ENCODE measurements at regions not wholly inside any gene's neighbourhood (a gene's known extent, or its start where the extent isn't known, plus 50 kb on each side); places are given as distances from the start of the nearest gene placed in this dataset.

- DNase-seq = no peak
- Mint-ChIP-seq H3K4me3 (no peak overlapping the region), H3K27me3 (ENCODE audit: insufficient read depth) (no peaks in the 10 kb centered on the region), H3K27ac (no peak overlapping the region), H3K36me3 (ENCODE audit: low read depth) (no peaks in the 10 kb centered on the region), H3K9me3 (peaks cover 20% of the 10 kb centered on the region), H3K4me1 (ENCODE audit: low read depth) (no peaks in the 10 kb centered on the region)
- TF ChIP-seq, protein P1, sequence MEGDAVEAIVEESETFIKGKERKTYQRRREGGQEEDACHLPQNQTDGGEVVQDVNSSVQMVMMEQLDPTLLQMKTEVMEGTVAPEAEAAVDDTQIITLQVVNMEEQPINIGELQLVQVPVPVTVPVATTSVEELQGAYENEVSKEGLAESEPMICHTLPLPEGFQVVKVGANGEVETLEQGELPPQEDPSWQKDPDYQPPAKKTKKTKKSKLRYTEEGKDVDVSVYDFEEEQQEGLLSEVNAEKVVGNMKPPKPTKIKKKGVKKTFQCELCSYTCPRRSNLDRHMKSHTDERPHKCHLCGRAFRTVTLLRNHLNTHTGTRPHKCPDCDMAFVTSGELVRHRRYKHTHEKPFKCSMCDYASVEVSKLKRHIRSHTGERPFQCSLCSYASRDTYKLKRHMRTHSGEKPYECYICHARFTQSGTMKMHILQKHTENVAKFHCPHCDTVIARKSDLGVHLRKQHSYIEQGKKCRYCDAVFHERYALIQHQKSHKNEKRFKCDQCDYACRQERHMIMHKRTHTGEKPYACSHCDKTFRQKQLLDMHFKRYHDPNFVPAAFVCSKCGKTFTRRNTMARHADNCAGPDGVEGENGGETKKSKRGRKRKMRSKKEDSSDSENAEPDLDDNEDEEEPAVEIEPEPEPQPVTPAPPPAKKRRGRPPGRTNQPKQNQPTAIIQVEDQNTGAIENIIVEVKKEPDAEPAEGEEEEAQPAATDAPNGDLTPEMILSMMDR (IDR thresholded peaks at IDR 0.05) = no peak
These were observed 372.6 kb downstream of the STK39 start for GRCh38 chr2:167874812-167875211.

DNA sequence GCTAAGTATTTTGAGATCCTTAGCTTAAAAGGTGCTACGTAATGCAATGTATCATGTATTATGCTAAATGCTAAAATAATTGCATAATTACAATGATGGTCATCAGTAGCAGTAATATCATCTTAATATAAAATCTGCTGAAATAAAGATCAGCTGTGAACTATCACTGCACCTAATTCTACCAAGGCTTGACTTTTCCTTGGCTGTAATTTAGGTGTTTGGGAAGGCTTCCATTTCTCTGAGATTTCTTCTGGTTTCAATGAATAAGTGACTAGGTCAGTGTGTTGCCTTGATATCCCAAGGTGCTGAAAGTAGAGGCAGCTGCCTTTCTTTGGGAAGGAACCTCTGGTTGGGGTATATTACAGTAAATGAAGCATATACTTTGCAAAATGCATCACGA lies 376.1 kb downstream of the STK39 start:
- Mint-ChIP-seq H3K4me3 (no peak overlapping the region), H3K27ac (no peak overlapping the region), H3K27me3 (ENCODE audit: insufficient read depth) (no peaks in the 10 kb centered on the region), H3K4me1 (ENCODE audit: low read depth) (no peaks in the 10 kb centered on the region), H3K36me3 (ENCODE audit: low read depth) (no peaks in the 10 kb centered on the region), H3K9me3 (peaks cover 28% of the 10 kb centered on the region)
- TF ChIP-seq, protein P1 (IDR thresholded peaks at IDR 0.05) = no peak
- DNase-seq = no peak

GRCh38 chr2:167869200-167869599 lies 378.2 kb downstream of the STK39 start:
- peaks cover 29% of the 10 kb centered on the region for H3K9me3 Mint-ChIP-seq
- H3K4me3 Mint-ChIP-seq = no peak overlapping the region
- TF ChIP-seq, protein P1 (IDR thresholded peaks at IDR 0.05) = no peak
- no peak for DNase-seq
- no peak overlapping the region for H3K27ac Mint-ChIP-seq
- no peaks in the 10 kb centered on the region; the same call in 1 of the 2 replicates for H3K27me3 Mint-ChIP-seq (ENCODE audit: insufficient read depth)
- no peaks in the 10 kb centered on the region for H3K36me3 Mint-ChIP-seq (ENCODE audit: low read depth)
- H3K4me1 Mint-ChIP-seq (ENCODE audit: low read depth) = no peaks in the 10 kb centered on the region

DNA sequence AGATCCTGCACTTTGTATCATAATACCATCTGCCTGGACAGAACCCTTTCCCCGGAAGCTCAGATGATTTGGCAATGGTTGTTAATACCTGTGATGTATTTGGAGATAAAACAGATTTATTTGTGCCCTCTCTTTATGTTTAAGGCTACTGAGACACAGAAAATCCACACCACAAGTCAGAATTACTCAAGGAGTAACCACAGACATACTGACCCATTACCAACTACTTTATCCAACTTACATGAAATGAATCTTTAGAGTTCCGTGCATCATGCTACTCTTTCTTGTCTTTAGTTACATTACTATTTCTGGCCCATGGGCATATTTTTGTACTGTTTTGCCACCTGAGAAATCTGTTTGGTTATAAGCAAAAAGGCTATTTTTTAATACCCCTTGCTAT lies 384.0 kb downstream of the STK39 start:
- no peak for DNase-seq
- H3K4me1 Mint-ChIP-seq (ENCODE audit: low read depth) = no peaks in the 10 kb centered on the region
- no peak overlapping the region for H3K4me3 Mint-ChIP-seq
- H3K27ac Mint-ChIP-seq = no peak overlapping the region
- no peaks in the 10 kb centered on the region; the same call in 1 of the 2 replicates for H3K27me3 Mint-ChIP-seq (ENCODE audit: insufficient read depth)
- TF ChIP-seq, protein P1 (IDR thresholded peaks at IDR 0.05) = no peak
- H3K36me3 Mint-ChIP-seq (ENCODE audit: low read depth) = no peaks in the 10 kb centered on the region
- H3K9me3 Mint-ChIP-seq = peaks cover 26% of the 10 kb centered on the region; the same call in 1 of the 2 replicates

- no peak for DNase-seq
- no peaks in the 10 kb centered on the region for H3K4me1 Mint-ChIP-seq (ENCODE audit: low read depth)
- TF ChIP-seq, protein P1 (IDR thresholded peaks at IDR 0.05) = no peak
- H3K36me3 Mint-ChIP-seq (ENCODE audit: low read depth) = no peaks in the 10 kb centered on the region
- H3K4me3 Mint-ChIP-seq = no peak overlapping the region
- peaks cover 23% of the 10 kb centered on the region; the same call in 1 of the 2 replicates for H3K9me3 Mint-ChIP-seq
- H3K27ac Mint-ChIP-seq = no peak overlapping the region
- no peaks in the 10 kb centered on the region; the same call in 1 of the 2 replicates for H3K27me3 Mint-ChIP-seq (ENCODE audit: insufficient read depth)
These were observed 384.6 kb downstream of the STK39 start for GRCh38 chr2:167862782-167863181.

DNA sequence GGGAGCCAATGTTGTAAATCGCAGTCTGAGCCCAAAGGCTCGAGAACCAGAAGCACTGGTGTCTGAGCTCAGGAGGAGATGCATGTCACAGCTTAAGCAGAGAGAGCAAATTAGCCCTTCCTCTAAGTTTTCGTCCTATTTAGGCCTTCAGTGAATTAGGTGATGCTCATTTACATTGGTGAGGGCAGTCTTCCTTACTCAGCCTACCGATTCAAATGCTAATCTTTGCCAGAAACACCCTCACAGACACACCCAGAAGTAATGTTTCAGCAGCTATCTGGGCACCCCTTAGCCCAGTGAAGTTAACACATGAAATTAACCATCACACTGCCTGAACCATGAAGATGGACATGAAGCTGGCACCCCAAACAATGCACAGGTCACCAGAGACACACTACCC lies 385.1 kb downstream of the STK39 start:
- Mint-ChIP-seq H3K4me1 (ENCODE audit: low read depth) (no peaks in the 10 kb centered on the region), H3K36me3 (ENCODE audit: low read depth) (no peaks in the 10 kb centered on the region), H3K9me3 (peaks cover 23% of the 10 kb centered on the region; the same call in 1 of the 2 replicates), H3K27me3 (ENCODE audit: insufficient read depth) (no peaks in the 10 kb centered on the region; the same call in 1 of the 2 replicates), H3K27ac (no peak overlapping the region), H3K4me3 (no peak overlapping the region)
- DNase-seq = no peak
- TF ChIP-seq, protein P1 (IDR thresholded peaks at IDR 0.05) = no peak

Measured in HFFc6 (cell line).